B cell (primary cell): ENCODE measurements at regions not wholly inside any gene's neighbourhood (a gene's known extent, or its start where the extent isn't known, plus 50 kb on each side); places are given as distances from the start of the nearest gene placed in this dataset.

ENCODE experiments used
- ATAC-seq: fragments of 200-7000 bp; cut with Tn5 transposase; one replicate; pipeline ENCODE4 v1.10.0; 2021; ENCODE audit warnings: low read depth, mild to moderate bottlenecking, moderate number of reproducible peaks, moderate library complexity
- CTCF ChIA-PET: fragments of 350-600 bp; sonication (Branson Sonifier 250); formaldehyde crosslinking; loops from one replicate; lab custom pipeline; 2021; ENCODE audit warnings: antibody characterized with exemption, inconsistent platforms; lab: Charles Lee
- POLR2A ChIA-PET: fragments of 350-600 bp; sonication (Branson Sonifier 250); formaldehyde crosslinking; loops from one replicate; lab custom pipeline; 2021; ENCODE audit warnings: antibody characterized with exemption; lab: Charles Lee
- DNase-seq: peaks from one replicate; pipeline ENCODE4 v3.0.0; 2013
- H2AFZ ChIP-seq: 2 replicates; pipeline ENCODE4 v1.6.1; 2012; ENCODE audit warnings: mild to moderate bottlenecking, low read depth, low read length; ENCODE audit not compliant: insufficient read depth, poor library complexity, severe bottlenecking
- H3K27ac ChIP-seq, 2 donors: 1 replicate in 1 of 2; 2 replicates in 1 of 2; pipeline ENCODE4 v1.5.1; 2012 to 2013; ENCODE audit warnings: low read length in 2 of 2, mild to moderate bottlenecking in 2 of 2, moderate library complexity in 1 of 2
- H3K27me3 ChIP-seq, 4 experiments: fragments of 200-600 bp in 1 of 4; sonication (generic) in 1 of 4; replicated peaks in 1 of 4; 1 replicate in 2 of 4; 2 replicates in 2 of 4; pipeline versions ENCODE4 v1.6.1 to v1.7.0; 2013 to 2016; ENCODE audit warnings: low read length in 3 of 4, mild to moderate bottlenecking in 2 of 4, mixed read lengths in 1 of 4, moderate library complexity in 1 of 4; ENCODE audit not compliant: insufficient read depth in 4 of 4, control insufficient read depth in 3 of 4; ENCODE audit errors: control extremely low read depth in 1 of 4
- H3K36me3 ChIP-seq, 2 experiments: replicated peaks in 1 of 2; 1 replicate in 1 of 2; 2 replicates in 1 of 2; pipeline versions ENCODE4 v1.6.1 to v1.7.1; 2013; ENCODE audit warnings: low read length in 1 of 2; ENCODE audit not compliant: insufficient read depth in 2 of 2, control insufficient read depth in 1 of 2; ENCODE audit errors: control extremely low read depth in 1 of 2, extremely low read depth in 1 of 2
- H3K4me1 ChIP-seq, 2 donors: fragments of 200-600 bp in 1 of 2; sonication (generic) in 1 of 2; 1 replicate in 1 of 2; 2 replicates in 1 of 2; pipeline versions ENCODE4 v1.5.1 to v1.6.1; 2013 to 2017; ENCODE audit warnings: low read length in 2 of 2; ENCODE audit not compliant: control insufficient read depth in 2 of 2, insufficient read depth in 2 of 2
- H3K4me2 ChIP-seq: replicated peaks from 2 replicates; pipeline ENCODE3; 2012; ENCODE audit warnings: mild to moderate bottlenecking, low read depth, low read length; ENCODE audit not compliant: poor library complexity, severe bottlenecking
- H3K4me3 ChIP-seq, 5 experiments: fragments of 200-600 bp in 1 of 5; sonication (generic) in 1 of 5; 1 replicate in 3 of 5; 2 replicates in 2 of 5; pipeline versions ENCODE4 v1.5.1 to v1.7.0; 2011 to 2016; ENCODE audit warnings: low read length in 4 of 5, mild to moderate bottlenecking in 4 of 5, low read depth in 2 of 5, control low read depth in 1 of 5, moderate library complexity in 1 of 5; ENCODE audit not compliant: insufficient read depth in 1 of 5; ENCODE audit errors: control extremely low read depth in 1 of 5, extremely low read depth in 1 of 5
- H3K79me2 ChIP-seq: fragments of 200-600 bp; sonication (generic); one replicate; pipeline ENCODE4 v1.6.0; 2016; ENCODE audit warnings: low read length; ENCODE audit not compliant: control insufficient read depth, insufficient read depth
- H3K9ac ChIP-seq: fragments of 200-600 bp; sonication (generic); 2 replicates; pipeline ENCODE4 v1.6.1; 2017; ENCODE audit warnings: mild to moderate bottlenecking, low read length, moderate library complexity
- H3K9me3 ChIP-seq, 3 donors: one replicate each; pipeline versions ENCODE4 v1.6.1 to v1.7.1; 2013; ENCODE audit warnings: low read length in 2 of 3; ENCODE audit not compliant: control insufficient read depth in 2 of 3, insufficient read depth in 1 of 3; ENCODE audit errors: control extremely low read depth in 1 of 3
- H4K20me1 ChIP-seq: 2 replicates; pipeline ENCODE4 v1.6.0; 2012; ENCODE audit warnings: mild to moderate bottlenecking, low read length; ENCODE audit not compliant: insufficient read depth, control insufficient read depth, poor library complexity, severe bottlenecking
- H3K27ac Mint-ChIP-seq: one replicate; pipeline ENCODE4 v1.8.0; 2021; ENCODE audit warnings: mixed read lengths
- H3K27me3 Mint-ChIP-seq: one replicate; pipeline ENCODE4 v1.8.0; 2021; ENCODE audit warnings: mixed read lengths
- H3K4me1 Mint-ChIP-seq: one replicate; pipeline ENCODE4 v1.8.0; 2021; ENCODE audit warnings: mixed read lengths
- H3K4me3 Mint-ChIP-seq: one replicate; pipeline ENCODE4 v1.8.0; 2021; ENCODE audit warnings: mixed read lengths
- H3K9me3 Mint-ChIP-seq: one replicate; pipeline ENCODE4 v1.8.0; 2022; ENCODE audit warnings: mixed read lengths; ENCODE audit not compliant: insufficient read depth
- EZH2 ChIP-seq: IDR thresholded peaks from 2 replicates; pipeline ENCODE4 v1.6.1; 2012; ENCODE audit warnings: borderline replicate concordance, low read depth, mild to moderate bottlenecking, moderate library complexity, low read length; ENCODE audit not compliant: insufficient read depth, poor library complexity, severe bottlenecking
- WGBS: methylation state at CpG from one replicate; pipeline ENCODE4 v1.1.5; 2013; ENCODE audit warnings: missing lambda C conversion rate; ENCODE audit not compliant: insufficient coverage; 5-methylcytosine and 5-hydroxymethylcytosine counted together
- intact Hi-C: fragments of 100-400 bp; cut with micrococcal nuclease; formaldehyde crosslinking; loops from one replicate; pipeline ENCODE4 v1.10.0; 2022
- TF ChIP-seq, protein P1 (sequence below): fragments of 200-600 bp; IDR thresholded peaks from one replicate; pipeline ENCODE4 v1.8.0; 2022; ENCODE audit warnings: antibody characterized with exemption, mild to moderate bottlenecking

DNA sequence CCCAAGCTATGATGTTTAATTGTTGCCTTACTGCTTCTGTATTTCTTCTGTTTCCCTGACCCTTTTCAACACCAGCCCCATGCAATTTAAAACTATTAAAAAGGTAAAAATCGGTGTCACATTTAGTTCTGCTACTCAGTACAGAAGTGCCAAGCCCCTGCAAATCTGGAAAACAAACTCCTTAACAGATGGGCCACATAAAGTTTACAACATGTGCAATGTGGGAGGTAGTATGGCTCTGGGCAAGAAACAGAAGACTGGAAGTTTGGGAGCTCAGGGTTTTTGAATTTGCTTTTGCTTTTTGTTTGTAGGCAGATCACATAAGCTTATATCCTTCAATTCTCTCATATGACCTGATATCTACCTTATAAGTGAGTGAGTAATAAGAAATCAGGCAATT lies 404.0 kb upstream of the ATP2B1 start:
- CTCF ChIA-PET, result no interaction called here
- Histone ChIP-seq H4K20me1 (no peaks in the 10 kb centered on the region), H3K9ac (no peak overlapping the region), H3K27me3 (no peaks in the 10 kb centered on the region), H3K4me1 (no peaks in the 10 kb centered on the region), H3K79me2 (no peaks in the 10 kb centered on the region), H2AFZ (no peak overlapping the region), H3K4me3 (no peak overlapping the region), H3K4me2 (no peak overlapping the region), H3K27ac (no peak overlapping the region), H3K9me3 (peaks cover 0 to 4% (median 0%) of the 10 kb centered on the region in 3 donors), H3K36me3 (no peaks in the 10 kb centered on the region)
- POLR2A ChIA-PET, result no interaction called here
- Mint-ChIP-seq H3K27ac (no peak overlapping the region), H3K9me3 (peaks cover 2% of the 10 kb centered on the region), H3K27me3 (no peaks in the 10 kb centered on the region), H3K4me3 (no peak overlapping the region), H3K4me1 (no peaks in the 10 kb centered on the region)
- no peak for DNase-seq
- TF ChIP-seq, protein P1, sequence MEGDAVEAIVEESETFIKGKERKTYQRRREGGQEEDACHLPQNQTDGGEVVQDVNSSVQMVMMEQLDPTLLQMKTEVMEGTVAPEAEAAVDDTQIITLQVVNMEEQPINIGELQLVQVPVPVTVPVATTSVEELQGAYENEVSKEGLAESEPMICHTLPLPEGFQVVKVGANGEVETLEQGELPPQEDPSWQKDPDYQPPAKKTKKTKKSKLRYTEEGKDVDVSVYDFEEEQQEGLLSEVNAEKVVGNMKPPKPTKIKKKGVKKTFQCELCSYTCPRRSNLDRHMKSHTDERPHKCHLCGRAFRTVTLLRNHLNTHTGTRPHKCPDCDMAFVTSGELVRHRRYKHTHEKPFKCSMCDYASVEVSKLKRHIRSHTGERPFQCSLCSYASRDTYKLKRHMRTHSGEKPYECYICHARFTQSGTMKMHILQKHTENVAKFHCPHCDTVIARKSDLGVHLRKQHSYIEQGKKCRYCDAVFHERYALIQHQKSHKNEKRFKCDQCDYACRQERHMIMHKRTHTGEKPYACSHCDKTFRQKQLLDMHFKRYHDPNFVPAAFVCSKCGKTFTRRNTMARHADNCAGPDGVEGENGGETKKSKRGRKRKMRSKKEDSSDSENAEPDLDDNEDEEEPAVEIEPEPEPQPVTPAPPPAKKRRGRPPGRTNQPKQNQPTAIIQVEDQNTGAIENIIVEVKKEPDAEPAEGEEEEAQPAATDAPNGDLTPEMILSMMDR, result no peak
- no peak for TF ChIP-seq EZH2
- no peak for ATAC-seq
- intact Hi-C loops, result no loop called here
- WGBS, result no CpG with 5 or more reads among the region's 1 CpG

DNA sequence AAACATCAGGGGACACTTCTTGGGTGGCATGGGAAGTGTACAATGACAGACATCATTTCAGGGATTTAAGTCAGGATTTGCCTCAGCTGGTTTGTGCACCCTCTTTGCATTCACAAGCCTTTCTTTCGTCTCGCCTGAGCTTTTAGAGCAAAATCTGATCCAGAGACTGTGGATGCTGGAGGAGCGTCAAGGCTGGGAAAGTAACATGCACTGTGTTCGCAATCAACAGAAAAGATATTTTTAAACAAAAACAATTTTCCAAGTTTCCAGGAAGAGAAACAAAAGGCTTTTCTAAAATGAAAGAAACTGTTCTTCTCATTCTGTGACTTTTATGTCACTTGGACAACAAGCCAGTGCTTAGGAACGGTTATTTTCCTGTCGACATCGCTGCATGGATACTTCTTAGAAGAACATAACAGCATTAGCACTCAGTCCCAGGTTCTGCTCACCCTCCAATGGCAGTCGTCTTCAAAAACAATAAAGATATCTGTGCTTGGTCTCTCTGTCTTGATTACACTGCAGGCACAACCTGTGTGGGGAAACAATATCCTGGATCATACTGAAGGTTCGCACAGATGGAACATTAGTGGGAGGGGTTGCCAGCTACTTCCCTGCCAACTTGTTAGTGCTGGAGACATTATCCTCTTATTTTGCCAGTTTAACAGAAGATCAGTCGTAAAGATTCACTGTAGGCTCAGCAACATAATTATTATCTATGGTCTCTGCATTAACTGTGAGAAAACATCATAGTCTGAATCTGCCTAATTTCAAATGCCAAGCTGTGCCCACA lies 403.3 kb upstream of the ATP2B1 start:
- H3K27ac Mint-ChIP-seq, result no peak overlapping the region

More for the DNA sequence above, 403.3 kb upstream of the ATP2B1 start:
- DNase-seq (no peak), ATAC-seq (no peak)
- Histone ChIP-seq H3K27me3 (no peaks in the 10 kb centered on the region), H3K9ac (no peak overlapping the region), H3K4me3 (no peak overlapping the region), H2AFZ (no peak overlapping the region), H3K27ac (no peak overlapping the region), H3K79me2 (no peaks in the 10 kb centered on the region), H4K20me1 (no peaks in the 10 kb centered on the region), H3K9me3 (no peaks in the 10 kb centered on the region), H3K4me2 (no peak overlapping the region), H3K4me1 (no peaks in the 10 kb centered on the region), H3K36me3 (no peaks in the 10 kb centered on the region)
- TF ChIP-seq, protein P1, result no peak
- no peak for TF ChIP-seq EZH2
- 98% methylated on average over 6 of the region's 10 CpGs for WGBS
- intact Hi-C loops, result no loop called here
- ChIA-PET POLR2A (no interaction called here), CTCF (no interaction called here)
- no peaks in the 10 kb centered on the region for H3K4me1 Mint-ChIP-seq
- H3K9me3 Mint-ChIP-seq, result peaks cover 2% of the 10 kb centered on the region
- no peaks in the 10 kb centered on the region for H3K27me3 Mint-ChIP-seq
- no peak overlapping the region for H3K4me3 Mint-ChIP-seq
